GM20000 (cell line): ENCODE measurements at regions not wholly inside any gene's neighbourhood (a gene's known extent, or its start where the extent isn't known, plus 50 kb on each side); places are given as distances from the start of the nearest gene placed in this dataset.

Experiments used
- DNase-seq: peaks from one replicate; pipeline ENCODE4 v3.0.0; 2012; ENCODE audit warnings: low spot score
- TF ChIP-seq, protein P1 (sequence below): IDR thresholded peaks from 2 replicates; pipeline ENCODE4 v1.5.1; 2012; ENCODE audit warnings: mild to moderate bottlenecking, control low read depth; ENCODE audit errors: extremely low read depth, missing control alignments

DNA sequence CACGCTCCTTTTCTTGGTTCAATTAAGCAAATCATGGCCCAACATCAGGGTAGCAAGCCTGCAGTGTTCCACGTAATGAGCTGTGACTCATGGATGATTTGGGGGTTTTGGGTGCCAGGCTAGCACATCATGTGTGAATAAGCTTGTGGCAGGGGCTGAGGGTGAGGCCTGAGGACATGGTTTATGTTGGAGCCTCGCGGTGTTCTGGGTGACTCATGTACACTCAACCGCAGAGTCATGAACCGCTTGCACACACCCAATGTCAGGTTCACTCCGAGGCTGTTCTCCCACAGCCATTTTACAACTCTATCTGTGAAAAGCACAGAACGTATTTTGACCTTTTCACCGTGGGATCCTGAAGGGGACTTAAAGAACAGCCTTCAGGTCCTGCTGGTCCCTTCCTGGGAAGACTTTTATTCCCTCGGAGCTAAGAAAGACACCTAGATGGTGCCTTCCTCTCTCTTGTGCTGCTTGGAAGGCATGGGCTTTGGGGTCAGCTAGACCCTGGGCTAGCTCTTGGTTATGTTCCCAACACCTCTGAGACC is 139.9 kb upstream of the ZEB2 start:
- TF ChIP-seq, protein P1, sequence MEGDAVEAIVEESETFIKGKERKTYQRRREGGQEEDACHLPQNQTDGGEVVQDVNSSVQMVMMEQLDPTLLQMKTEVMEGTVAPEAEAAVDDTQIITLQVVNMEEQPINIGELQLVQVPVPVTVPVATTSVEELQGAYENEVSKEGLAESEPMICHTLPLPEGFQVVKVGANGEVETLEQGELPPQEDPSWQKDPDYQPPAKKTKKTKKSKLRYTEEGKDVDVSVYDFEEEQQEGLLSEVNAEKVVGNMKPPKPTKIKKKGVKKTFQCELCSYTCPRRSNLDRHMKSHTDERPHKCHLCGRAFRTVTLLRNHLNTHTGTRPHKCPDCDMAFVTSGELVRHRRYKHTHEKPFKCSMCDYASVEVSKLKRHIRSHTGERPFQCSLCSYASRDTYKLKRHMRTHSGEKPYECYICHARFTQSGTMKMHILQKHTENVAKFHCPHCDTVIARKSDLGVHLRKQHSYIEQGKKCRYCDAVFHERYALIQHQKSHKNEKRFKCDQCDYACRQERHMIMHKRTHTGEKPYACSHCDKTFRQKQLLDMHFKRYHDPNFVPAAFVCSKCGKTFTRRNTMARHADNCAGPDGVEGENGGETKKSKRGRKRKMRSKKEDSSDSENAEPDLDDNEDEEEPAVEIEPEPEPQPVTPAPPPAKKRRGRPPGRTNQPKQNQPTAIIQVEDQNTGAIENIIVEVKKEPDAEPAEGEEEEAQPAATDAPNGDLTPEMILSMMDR = no peak
- DNase-seq = no peak

DNA sequence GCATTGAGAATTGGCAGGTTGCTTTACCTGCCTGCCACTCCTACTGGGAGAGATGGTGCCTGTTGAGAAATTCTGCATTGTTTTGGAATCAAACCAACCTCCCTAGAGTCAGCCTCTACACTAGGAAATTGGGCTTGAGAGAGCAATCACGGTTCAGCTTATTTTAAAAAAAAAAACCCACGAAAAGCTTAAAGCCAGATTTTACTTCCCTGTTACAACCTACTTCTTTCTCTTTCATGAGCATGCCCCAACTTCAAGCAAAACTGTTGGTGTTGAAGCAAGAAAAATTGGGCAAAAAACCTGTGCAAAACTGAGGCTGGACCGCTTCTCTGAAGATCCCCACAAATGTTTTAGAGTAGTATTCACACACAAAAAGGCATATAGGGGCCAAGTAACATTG is 134.6 kb upstream of the ZEB2 start:
- no peak for DNase-seq
- TF ChIP-seq, protein P1 = no peak

GRCh38 chr2:144650907-144651306 is 131.0 kb upstream of the ZEB2 start:
- TF ChIP-seq, protein P1 = no peak
- DNase-seq = no peak

- DNase-seq = no peak
- TF ChIP-seq, protein P1 = no peak
Observed at GRCh38 chr2:144648837-144649465, 129.0 kb upstream of the ZEB2 start.

- DNase-seq = no peak
- TF ChIP-seq, protein P1 = no peak
Observed at GRCh38 chr2:144645083-144645778, 125.3 kb upstream of the ZEB2 start.

- no peak for DNase-seq
- TF ChIP-seq, protein P1 = no peak
Observed at GRCh38 chr2:144644549-144644948, 124.6 kb upstream of the ZEB2 start.

DNA sequence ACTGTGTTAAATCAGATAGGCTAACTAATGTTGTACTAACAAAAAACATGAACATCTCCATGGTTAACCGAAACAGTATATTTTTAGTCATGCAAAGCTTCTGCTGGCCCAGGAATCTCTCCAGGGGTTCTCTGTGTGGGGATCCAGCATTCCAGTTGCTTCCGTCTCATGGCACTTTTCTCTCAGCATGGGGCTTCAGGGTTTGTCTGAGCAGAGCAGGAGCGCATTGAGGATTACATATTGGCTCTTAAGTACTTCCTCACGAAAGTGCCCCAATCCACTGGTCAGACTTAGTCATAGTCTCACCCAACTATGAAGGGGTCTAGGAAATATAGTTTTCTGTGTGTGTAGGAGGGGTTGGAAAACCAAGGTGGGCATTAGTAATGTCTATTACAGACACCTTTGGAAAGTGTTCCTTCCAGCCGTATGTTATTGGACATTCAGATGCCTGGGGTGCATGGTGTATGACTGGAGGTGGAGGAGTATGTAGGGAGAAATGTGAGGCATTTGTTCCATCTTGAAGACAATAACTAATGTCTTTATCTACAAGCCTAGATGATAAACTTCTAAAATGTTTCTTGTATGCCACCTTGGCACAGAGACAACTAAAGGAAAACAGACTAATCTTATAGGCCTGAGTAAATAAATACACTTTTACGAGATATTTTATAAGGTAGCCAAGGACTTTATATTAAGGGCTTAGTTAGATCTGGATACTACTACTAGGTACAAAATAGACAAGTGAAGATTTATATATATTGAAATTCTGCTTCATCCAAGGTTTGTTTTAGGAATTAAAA is 123.8 kb upstream of the ZEB2 start:
- no peak for DNase-seq
- TF ChIP-seq, protein P1 = no peak
